HG03025 (cell line): ENCODE measurements at regions not wholly inside any gene's neighbourhood (a gene's known extent, or its start where the extent isn't known, plus 50 kb on each side); places are given as distances from the start of the nearest gene placed in this dataset.
"Not testable (repeated sequence)": the region's sequence is repeated elsewhere in the genome, so short reads cannot be mapped to it uniquely, and the experiment has no call there.

Experiments
- ATAC-seq: cut with Tn5 transposase; IDR thresholded peaks from one replicate; pipeline ENCODE4 v1.9.1; 2021; ENCODE audit warnings: mild to moderate bottlenecking, moderate library complexity; ENCODE audit not compliant: unreplicated experiment, low FRiP score

DNA sequence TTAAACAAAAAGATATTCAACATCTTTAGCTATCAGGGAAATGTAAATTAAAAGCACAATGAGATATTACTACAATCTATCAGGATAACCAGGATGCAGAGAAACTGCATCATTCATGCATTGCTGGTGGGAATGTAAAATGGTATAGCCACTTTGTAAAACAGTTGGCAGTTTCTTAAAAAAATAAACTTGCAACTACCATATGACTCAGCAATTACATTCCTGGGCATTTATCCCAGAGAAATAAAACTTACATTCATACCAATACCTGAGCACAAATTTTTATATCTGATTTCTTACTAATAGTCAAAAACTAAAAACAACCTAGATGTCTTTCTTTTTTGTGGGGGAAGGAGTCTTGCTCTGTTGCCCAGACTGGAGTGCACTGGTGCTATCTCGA is 190.3 kb upstream of the TAB2 start:
- no peak for ATAC-seq

GRCh38 chr6:149128489-149129145 is 188.9 kb upstream of the TAB2 start:
- ATAC-seq, result no peak

- no peak for ATAC-seq
Measured at GRCh38 chr6:149129371-149130077, 188.0 kb upstream of the TAB2 start.

- no peak for ATAC-seq
Measured at GRCh38 chr6:149130090-149130489, 187.4 kb upstream of the TAB2 start.

DNA sequence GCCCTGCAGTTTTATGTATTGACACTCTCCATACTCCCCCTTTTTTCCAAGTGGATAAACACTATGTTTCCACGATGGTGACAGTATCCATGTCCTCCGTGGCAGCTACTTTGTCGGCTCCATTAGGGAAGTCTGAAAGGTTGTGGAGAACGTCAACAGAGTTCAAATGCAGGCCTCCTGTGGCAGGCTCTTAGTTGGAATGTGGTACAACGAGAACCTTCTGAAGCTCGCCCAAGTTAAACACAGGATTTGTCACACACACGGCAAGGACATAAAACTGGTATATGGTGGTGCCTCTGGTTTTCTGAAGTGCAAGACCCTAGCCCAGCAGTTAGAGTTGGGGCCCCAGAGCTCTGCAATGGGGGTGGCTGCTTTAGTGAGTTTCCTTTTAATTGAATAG is 187.0 kb upstream of the TAB2 start:
- no peak for ATAC-seq

DNA sequence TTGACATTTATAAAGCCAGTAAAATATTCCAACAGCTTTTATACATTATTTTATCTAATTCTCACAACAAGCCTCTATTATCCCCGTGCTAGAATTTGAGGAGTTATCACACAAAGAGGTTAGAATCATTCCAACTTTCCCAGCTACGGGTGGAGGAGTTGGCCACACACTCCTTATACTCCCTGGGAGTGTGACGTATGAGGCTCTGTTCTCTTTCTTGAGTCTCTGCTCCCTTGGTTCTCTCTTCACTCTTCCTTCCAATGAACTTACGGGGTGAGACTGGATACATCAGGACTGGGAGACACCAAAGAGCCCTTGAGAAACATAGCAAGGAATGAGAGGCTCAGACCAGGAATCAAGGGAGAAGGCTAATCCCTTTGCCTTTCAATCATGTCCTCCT is 185.6 kb upstream of the TAB2 start:
- ATAC-seq, result no peak

DNA sequence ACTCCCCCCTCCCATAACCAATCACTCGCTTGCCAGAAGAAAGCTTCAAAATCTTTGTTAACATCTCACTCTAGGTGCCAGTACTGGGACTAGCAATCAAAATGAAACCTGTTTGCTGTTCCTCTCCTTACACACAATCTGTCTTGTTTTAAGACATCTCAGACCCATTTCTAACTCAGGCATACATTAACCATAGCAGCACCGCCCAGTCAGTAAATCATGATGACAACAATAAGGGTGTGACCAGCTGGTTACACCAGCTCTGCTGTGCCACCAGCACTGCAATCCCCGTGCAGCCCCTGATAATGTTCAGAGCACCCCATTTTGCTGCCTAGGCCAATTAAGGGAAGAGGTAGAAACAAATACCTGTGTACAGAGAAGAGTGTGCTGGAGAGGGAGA is 185.2 kb upstream of the TAB2 start:
- ATAC-seq, result no peak

- no peak for ATAC-seq
Measured at GRCh38 chr6:149134511-149134933, 183.0 kb upstream of the TAB2 start.

DNA sequence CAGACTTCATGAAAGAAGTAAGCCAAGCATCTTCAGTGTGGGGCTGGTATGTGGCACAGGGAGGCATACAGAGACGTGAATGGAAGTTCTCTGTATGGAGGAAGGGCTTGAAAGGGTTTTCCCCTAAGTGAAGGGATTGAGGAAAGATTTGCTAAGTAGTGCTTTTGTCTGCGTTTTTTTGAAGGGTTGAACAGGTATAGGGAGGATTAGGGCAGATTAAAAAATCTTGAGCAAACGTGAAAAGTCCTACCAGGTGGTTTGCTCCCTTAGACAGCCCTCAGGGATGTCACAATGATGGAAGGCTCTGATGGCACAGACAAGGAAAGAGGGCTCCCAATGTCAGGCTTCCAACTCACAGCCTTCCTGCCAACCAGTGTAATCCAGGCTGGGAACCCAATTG is 181.7 kb upstream of the TAB2 start:
- no peak for ATAC-seq

- no peak for ATAC-seq
Measured at GRCh38 chr6:149136273-149136912, 181.1 kb upstream of the TAB2 start.

GRCh38 chr6:149136913-149137286 is 180.6 kb upstream of the TAB2 start:
- no peak for ATAC-seq

- ATAC-seq, result no peak
Measured at GRCh38 chr6:149137594-149137993, 179.9 kb upstream of the TAB2 start.

DNA sequence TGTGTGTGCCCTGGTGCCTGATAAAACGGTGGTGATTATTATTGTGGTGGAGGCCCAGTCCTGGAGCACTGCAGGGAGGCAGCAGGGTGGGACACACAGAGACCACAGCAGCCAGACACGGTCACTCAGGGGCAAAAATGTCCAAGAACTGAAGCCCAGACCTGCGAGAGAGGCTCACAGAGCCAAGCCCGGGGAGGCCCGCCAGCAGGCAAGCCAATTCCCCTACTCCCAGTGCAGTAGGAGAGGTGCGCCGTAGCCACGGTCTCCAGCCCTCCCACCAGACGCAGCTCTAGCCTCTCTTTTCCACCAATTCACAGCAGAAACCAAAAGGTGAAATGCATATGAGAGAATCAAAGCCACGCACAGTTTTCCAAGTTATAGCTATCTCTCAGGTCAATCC is 179.4 kb upstream of the TAB2 start:
- no peak for ATAC-seq

DNA sequence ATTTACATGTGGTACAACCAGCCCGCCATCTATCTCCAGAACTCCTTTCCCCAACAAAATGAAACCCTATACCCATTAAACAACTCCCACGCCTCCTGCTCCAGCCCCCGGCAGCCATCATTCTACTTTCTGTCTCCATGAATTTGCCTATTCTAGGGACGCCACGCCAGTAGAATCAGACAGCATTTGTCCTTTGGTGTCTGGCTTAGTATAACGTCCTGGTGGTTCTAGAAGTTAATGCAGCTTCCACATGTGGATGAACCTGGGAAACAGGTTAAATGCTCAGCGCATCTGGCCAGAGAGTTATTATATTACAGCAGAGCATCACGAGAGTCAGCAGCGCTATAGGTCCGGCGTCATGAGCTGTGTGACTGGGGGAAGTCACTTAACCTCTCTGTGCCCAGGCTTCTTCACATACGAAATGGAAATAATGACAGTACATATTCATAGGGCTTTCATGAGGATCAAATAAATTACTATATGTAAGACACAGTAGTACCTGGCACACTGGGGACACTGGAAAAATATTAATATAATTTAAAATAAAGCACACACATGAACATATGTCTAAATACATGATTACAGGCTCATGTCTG is 178.7 kb upstream of the TAB2 start:
- ATAC-seq, result no peak

DNA sequence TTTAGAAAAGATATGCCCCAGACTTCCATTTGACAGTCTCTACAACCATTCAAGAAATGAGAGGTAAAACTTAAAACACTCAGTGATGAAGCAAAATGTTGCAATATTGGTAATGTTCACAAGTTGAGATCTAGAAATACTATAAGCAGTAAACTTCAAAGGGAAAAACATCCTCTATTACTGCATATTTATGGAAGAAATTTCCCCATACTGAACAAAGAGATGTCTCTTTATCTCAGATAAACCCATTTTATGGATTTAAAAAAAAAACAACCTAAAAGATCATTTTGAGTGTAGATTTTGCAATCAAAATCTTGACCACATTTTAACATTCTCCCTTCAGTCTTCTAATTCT is 177.8 kb upstream of the TAB2 start:
- ATAC-seq, result no peak

- ATAC-seq, result no peak
Measured at GRCh38 chr6:149140137-149140909, 177.2 kb upstream of the TAB2 start.

- no peak for ATAC-seq
Measured at GRCh38 chr6:149140910-149141290, 176.6 kb upstream of the TAB2 start.

DNA sequence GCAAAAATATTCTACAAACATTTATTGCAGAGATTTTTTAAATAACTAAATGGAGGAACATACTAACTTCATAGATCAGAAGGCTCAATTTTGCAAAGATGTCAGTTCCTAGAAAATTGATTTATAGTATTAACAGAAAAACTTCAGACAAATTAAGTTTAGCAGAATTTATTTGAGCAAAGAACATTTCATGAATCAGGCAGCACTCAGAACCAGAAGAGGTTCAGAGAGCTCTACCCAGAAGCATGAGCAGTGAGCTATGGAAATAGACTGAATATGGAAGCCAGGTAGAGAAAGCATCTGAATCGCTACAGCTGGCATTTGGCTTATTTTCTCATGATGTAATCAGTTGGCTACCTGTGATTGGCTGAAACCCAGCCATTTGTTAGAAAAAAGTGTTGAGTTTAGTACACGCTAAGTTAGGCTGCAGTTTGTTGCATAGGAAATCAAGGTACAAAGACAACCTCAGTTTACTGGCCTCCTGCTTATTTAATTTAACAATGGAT is 174.5 kb upstream of the TAB2 start:
- ATAC-seq, result no peak

GRCh38 chr6:149145800-149146199 is 171.7 kb upstream of the TAB2 start:
- ATAC-seq, result not testable (repeated sequence)

DNA sequence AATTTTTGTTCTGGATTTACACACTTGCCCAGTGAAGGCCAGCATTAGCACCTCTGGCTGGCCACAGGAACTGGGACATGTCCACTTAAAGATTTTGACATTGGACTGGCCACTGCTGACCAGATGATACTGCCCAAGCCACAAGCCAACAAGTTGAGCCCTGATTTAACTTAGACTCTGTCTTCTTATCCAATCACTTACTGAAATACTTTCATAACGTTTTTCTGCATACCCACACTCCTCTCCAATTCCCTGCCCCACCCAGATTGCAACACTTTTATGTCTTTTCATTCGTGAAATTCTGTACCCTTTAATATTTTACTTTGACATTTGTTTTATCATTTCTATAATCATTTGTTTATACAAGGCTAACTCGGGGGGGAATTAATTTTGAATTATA is 170.3 kb upstream of the TAB2 start:
- no peak for ATAC-seq
